ENCODE measurements at regions not wholly inside any gene's neighbourhood (a gene's known extent, or its start where the extent isn't known, plus 50 kb on each side); places are given as distances from the start of the nearest gene placed in this dataset.

GRCh38 chr3:29090912-29091597 lies 189.8 kb upstream of the RBMS3 start:
- Histone ChIP-seq H2AK5ac (ENCODE audit: low read depth, low read length) (no peak overlapping the region), H4K8ac (ENCODE audit: extremely low read depth, insufficient read depth, low read length) (no peak overlapping the region), H3K79me2 (ENCODE audit: control insufficient read depth in 1 of 2, insufficient read depth in 2 of 2, low read length in 2 of 2) (no peaks in the 10 kb centered on the region), H2BK120ac (replicated peaks; ENCODE audit: low read depth, low read length) (no peak overlapping the region), H2BK15ac (ENCODE audit: low read length) (no peak overlapping the region), H3K56ac (replicated peaks; ENCODE audit: insufficient read length, low read depth, low read length) (no peak overlapping the region), H3K4me2 (ENCODE audit: insufficient read depth in 1 of 2, low read depth in 2 of 2, low read length in 2 of 2) (no peak overlapping the region), H3K4me1 (replicated peaks in 1 of 4; ENCODE audit: control insufficient read depth in 3 of 4, insufficient read depth in 4 of 4, low read length in 3 of 4) (no peaks in the 10 kb centered on the region), H3K9me3 (ENCODE audit: insufficient read depth in 2 of 2, low read depth in 1 of 2, low read length in 1 of 2) (0 out of 4 replicates have a peak, but pooled peaks cover 0 to 3% of the 10 kb centered on the region in 2 experiments), H4K20me1 (replicated peaks in 1 of 2; ENCODE audit: control insufficient read depth in 1 of 2, insufficient read depth in 2 of 2, low read length in 2 of 2) (no peaks in the 10 kb centered on the region), H3K14ac (ENCODE audit: insufficient read length) (no peak overlapping the region), H4K5ac (ENCODE audit: insufficient read length, low read depth, low read length) (no peak overlapping the region), H3K18ac (ENCODE audit: extremely low read depth, low read length) (no peak overlapping the region), H2BK20ac (ENCODE audit: low read length) (no peak overlapping the region), H3K9ac (replicated peaks in 1 of 4; ENCODE audit: extremely low read depth in 1 of 4, low read depth in 3 of 4, low read length in 3 of 4) (no peak overlapping the region), H3K23ac (ENCODE audit: insufficient read length) (no peak overlapping the region), H3K79me1 (ENCODE audit: low read depth, low read length) (no peaks in the 10 kb centered on the region), H2AFZ (ENCODE audit: low read length) (no peak overlapping the region), H2BK12ac (ENCODE audit: low read depth, low read length) (no peak overlapping the region), H3K4ac (replicated peaks; ENCODE audit: insufficient read length, low read depth, low read length) (no peak overlapping the region), H3K36me3 (ENCODE audit: control insufficient read depth in 2 of 4, insufficient read depth in 4 of 4, low read length in 3 of 4) (no peaks in the 10 kb centered on the region), H3K4me3 (ENCODE audit: extremely low read depth in 1 of 4, insufficient read depth in 2 of 4, low read depth in 3 of 4, low read length in 4 of 4) (no peak overlapping the region), H4K91ac (replicated peaks; ENCODE audit: insufficient read length, low read length) (no peak overlapping the region), H3K27ac (ENCODE audit: low read depth, low read length) (no peak overlapping the region), H3K27me3 (replicated peaks in 1 of 4; ENCODE audit: control insufficient read depth in 3 of 4, extremely low read depth in 1 of 4, insufficient read depth in 3 of 4, low read length in 3 of 4) (no peaks in the 10 kb centered on the region), H2BK5ac (ENCODE audit: low read depth, low read length) (no peak overlapping the region), H3K23me2 (ENCODE audit: low read depth, low read length) (no peaks in the 10 kb centered on the region)
- CTCF ChIA-PET (ENCODE audit: partially characterized antibody), result no interaction called here
- WGBS, 2 experiments (ENCODE audit: extremely low coverage in 1 of 2, insufficient coverage in 1 of 2, insufficient read length in 1 of 2, insufficient replicate concordance in 2 of 2, low coverage in 1 of 2, low lambda C conversion rate in 2 of 2, missing lambda C conversion rate in 1 of 2), result 87% methylated on average over 4 of the region's 4 CpGs; no CpG with 5 or more reads in 1 of the 2 experiments
- no peak for FAIRE-seq
- DNase-seq (ENCODE audit: low read depth in 1 of 2, low spot score in 2 of 2), result no peak
- POLR2A ChIA-PET (ENCODE audit: partially characterized antibody), result no interaction called here
- TF ChIP-seq SIX5 (IDR thresholded peaks at IDR 0.05; ENCODE audit: low read depth, low read length), result no peak
- no peak for TF ChIP-seq KDM5A (IDR thresholded peaks at IDR 0.05; ENCODE audit: low read length)
- TF ChIP-seq CEBPB (IDR thresholded peaks at IDR 0.05; ENCODE audit: low read depth, low read length), result no peak
- no peak for TF ChIP-seq RBBP5 (IDR thresholded peaks at IDR 0.05; ENCODE audit: borderline replicate concordance, low read depth, low read length)
- TF ChIP-seq SP1 (IDR thresholded peaks at IDR 0.05; ENCODE audit: low read depth, low read length), result no peak
- TF ChIP-seq YY1 (IDR thresholded peaks at IDR 0.05; ENCODE audit: low read depth, low read length), result no peak
- no peak for TF ChIP-seq JUN (IDR thresholded peaks at IDR 0.05; ENCODE audit: low read depth, low read length)

All from H1 (cell line).